Adipocyte (in vitro differentiated cells): ENCODE measurements at regions not wholly inside any gene's neighbourhood (a gene's known extent, or its start where the extent isn't known, plus 50 kb on each side); places are given as distances from the start of the nearest gene placed in this dataset.
"Not testable (repeated sequence)": the region's sequence is repeated elsewhere in the genome, so short reads cannot be mapped to it uniquely, and the experiment has no call there.

ENCODE experiments used
- DNase-seq: peaks from one replicate; pipeline ENCODE4 v3.0.0-alpha.2; 2015; ENCODE audit warnings: low read depth
- H3K27me3 ChIP-seq: replicated peaks from 2 replicates; pipeline ENCODE4 v1.7.0; 2013; ENCODE audit warnings: mild to moderate bottlenecking, low read length, moderate library complexity; ENCODE audit not compliant: control insufficient read depth, insufficient read depth
- H3K36me3 ChIP-seq: 2 replicates; pipeline ENCODE4 v1.7.0; 2013; ENCODE audit warnings: low read length, mild to moderate bottlenecking, moderate library complexity; ENCODE audit not compliant: control insufficient read depth, insufficient read depth, severe bottlenecking
- H3K4me1 ChIP-seq: 2 replicates; pipeline ENCODE4 v1.7.0; 2013; ENCODE audit warnings: mild to moderate bottlenecking, low read length, moderate library complexity; ENCODE audit not compliant: control insufficient read depth, insufficient read depth
- H3K4me3 ChIP-seq: 2 replicates; pipeline ENCODE4 v1.7.0; 2013; ENCODE audit warnings: mild to moderate bottlenecking, low read length, moderate library complexity
- H3K9ac ChIP-seq: 2 replicates; pipeline ENCODE4 v1.7.0; 2013; ENCODE audit warnings: mild to moderate bottlenecking, low read length, moderate library complexity
- H3K9me3 ChIP-seq: 2 replicates; pipeline ENCODE4 v1.7.0; 2013; ENCODE audit warnings: mild to moderate bottlenecking, low read length, moderate library complexity; ENCODE audit not compliant: control insufficient read depth

GRCh38 chrX:4638036-4638435 lies 924.6 kb upstream of the PRKX start:
- Histone ChIP-seq H3K4me3 (no peak overlapping the region), H3K27me3 (no peaks in the 10 kb centered on the region), H3K9me3 (peaks cover 4% of the 10 kb centered on the region), H3K9ac (no peak overlapping the region), H3K4me1 (no peaks in the 10 kb centered on the region), H3K36me3 (no peaks in the 10 kb centered on the region)
- DNase-seq = no peak

- DNase-seq = no peak
- H3K4me1 ChIP-seq = no peaks in the 10 kb centered on the region
- no peak overlapping the region for H3K9ac ChIP-seq
- no peaks in the 10 kb centered on the region for H3K27me3 ChIP-seq
- H3K4me3 ChIP-seq = no peak overlapping the region
- H3K36me3 ChIP-seq = no peaks in the 10 kb centered on the region
- H3K9me3 ChIP-seq = peaks cover under 1% of the 10 kb centered on the region
Measured at GRCh38 chrX:4627414-4627813, 914.0 kb upstream of the PRKX start.

- H3K4me3 ChIP-seq = no peak overlapping the region
- no peak overlapping the region for H3K9ac ChIP-seq
- H3K9me3 ChIP-seq = peaks cover 10% of the 10 kb centered on the region
- H3K27me3 ChIP-seq = no peaks in the 10 kb centered on the region
- no peaks in the 10 kb centered on the region for H3K4me1 ChIP-seq
- no peaks in the 10 kb centered on the region for H3K36me3 ChIP-seq
- no peak for DNase-seq
Measured at GRCh38 chrX:4622486-4623167, 909.2 kb upstream of the PRKX start.

GRCh38 chrX:4613651-4614050 lies 900.2 kb upstream of the PRKX start:
- H3K9me3 ChIP-seq, DNase-seq, H3K27me3 ChIP-seq, H3K4me3 ChIP-seq, H3K36me3 ChIP-seq, H3K9ac ChIP-seq, H3K4me1 ChIP-seq: not testable (repeated sequence)

GRCh38 chrX:4588893-4589292 lies 875.4 kb upstream of the PRKX start:
- no peak overlapping the region for H3K4me3 ChIP-seq
- no peaks in the 10 kb centered on the region for H3K4me1 ChIP-seq
- H3K27me3 ChIP-seq = no peaks in the 10 kb centered on the region
- no peak overlapping the region for H3K9ac ChIP-seq
- DNase-seq = no peak
- H3K36me3 ChIP-seq = no peaks in the 10 kb centered on the region
- no peaks in the 10 kb centered on the region for H3K9me3 ChIP-seq

- no peaks in the 10 kb centered on the region for H3K36me3 ChIP-seq
- DNase-seq = no peak
- H3K4me3 ChIP-seq = no peak overlapping the region
- H3K9ac ChIP-seq = no peak overlapping the region
- H3K27me3 ChIP-seq = no peaks in the 10 kb centered on the region
- no peaks in the 10 kb centered on the region for H3K4me1 ChIP-seq
- no peaks in the 10 kb centered on the region for H3K9me3 ChIP-seq
Measured at GRCh38 chrX:4588466-4588865, 875.0 kb upstream of the PRKX start.

GRCh38 chrX:4588056-4588455 lies 874.6 kb upstream of the PRKX start:
- no peaks in the 10 kb centered on the region for H3K9me3 ChIP-seq
- no peaks in the 10 kb centered on the region for H3K4me1 ChIP-seq
- no peaks in the 10 kb centered on the region for H3K27me3 ChIP-seq

GRCh38 chrX:4579999-4580398 lies 866.5 kb upstream of the PRKX start:
- no peak overlapping the region for H3K4me3 ChIP-seq
- no peak overlapping the region for H3K9ac ChIP-seq
- H3K36me3 ChIP-seq = no peaks in the 10 kb centered on the region
- H3K4me1 ChIP-seq = no peaks in the 10 kb centered on the region
- no peak for DNase-seq
- H3K27me3 ChIP-seq = no peaks in the 10 kb centered on the region
- H3K9me3 ChIP-seq = no peaks in the 10 kb centered on the region

More at GRCh38 chrX:4588056-4588455, 874.6 kb upstream of the PRKX start:
- no peak overlapping the region for H3K4me3 ChIP-seq
- H3K9ac ChIP-seq = no peak overlapping the region
- no peaks in the 10 kb centered on the region for H3K36me3 ChIP-seq
- no peak for DNase-seq

- H3K27me3 ChIP-seq = no peaks in the 10 kb centered on the region
- H3K4me1 ChIP-seq = no peaks in the 10 kb centered on the region
- no peaks in the 10 kb centered on the region for H3K36me3 ChIP-seq
Measured at GRCh38 chrX:4579480-4579879, 866.0 kb upstream of the PRKX start.

GRCh38 chrX:4572691-4573090 lies 859.2 kb upstream of the PRKX start:
- DNase-seq = no peak
- no peaks in the 10 kb centered on the region for H3K36me3 ChIP-seq
- H3K9ac ChIP-seq = no peak overlapping the region
- peaks cover 13% of the 10 kb centered on the region for H3K9me3 ChIP-seq
- H3K4me3 ChIP-seq = no peak overlapping the region
- H3K4me1 ChIP-seq = no peaks in the 10 kb centered on the region
- no peaks in the 10 kb centered on the region for H3K27me3 ChIP-seq

More at GRCh38 chrX:4579480-4579879, 866.0 kb upstream of the PRKX start:
- Histone ChIP-seq H3K4me3 (no peak overlapping the region), H3K9me3 (no peaks in the 10 kb centered on the region), H3K9ac (no peak overlapping the region)
- DNase-seq = no peak

- no peak for DNase-seq
- Histone ChIP-seq H3K9me3 (peaks cover 13% of the 10 kb centered on the region), H3K36me3 (no peaks in the 10 kb centered on the region), H3K4me1 (no peaks in the 10 kb centered on the region), H3K27me3 (no peaks in the 10 kb centered on the region), H3K4me3 (no peak overlapping the region), H3K9ac (no peak overlapping the region)
Measured at GRCh38 chrX:4570151-4570550, 856.7 kb upstream of the PRKX start.

GRCh38 chrX:4560192-4560591 lies 846.7 kb upstream of the PRKX start:
- DNase-seq = no peak
- no peak overlapping the region for H3K4me3 ChIP-seq
- no peaks in the 10 kb centered on the region for H3K9me3 ChIP-seq
- no peaks in the 10 kb centered on the region for H3K36me3 ChIP-seq
- no peaks in the 10 kb centered on the region for H3K27me3 ChIP-seq
- no peak overlapping the region for H3K9ac ChIP-seq
- no peaks in the 10 kb centered on the region for H3K4me1 ChIP-seq
